HepG2 (cell line): ENCODE measurements at regions not wholly inside any gene's neighbourhood (a gene's known extent, or its start where the extent isn't known, plus 50 kb on each side); places are given as distances from the start of the nearest gene placed in this dataset.

Experiments
- ATAC-seq: fragments of 200-7000 bp; cut with Tn5 transposase; 3 replicates; pipeline ENCODE4 v1.9.1; 2020; ENCODE audit warnings: mild to moderate bottlenecking, moderate library complexity
- BruUV-seq: library from RNA; stranded (reverse); fragments of 400-500 nt; replicated peaks from 2 replicates; lab custom pipeline; 2021; lab: Mats Ljungman, UMichigan
- CTCF ChIA-PET: fragments of 300-600 bp; formaldehyde crosslinking; extraction: SDS; loops from one replicate; lab custom pipeline; 2021; ENCODE audit warnings: low total read pairs, inconsistent platforms, low intra/inter-chr PET ratio; lab: Yijun Ruan, JAX
- POLR2A ChIA-PET: fragments of 350-600 bp; sonication (Branson Sonifier 250); formaldehyde crosslinking; loops from one replicate; lab custom pipeline; 2020; ENCODE audit warnings: antibody characterized with exemption, inconsistent platforms; lab: Yijun Ruan, JAX
- DNase-seq: peaks from one replicate; pipeline ENCODE4 v3.0.0-alpha.2; 2015; ENCODE audit warnings: low spot score
- FAIRE-seq: peaks from 3 replicates; lab custom pipeline; 2011; peaks lifted over from hg19 to GRCh38; lab: Jason Lieb, UNC
- H2AFZ ChIP-seq: one replicate; pipeline ENCODE4 v1.6.1; 2011; ENCODE audit warnings: low read length, inconsistent platforms
- H3K27ac ChIP-seq: fragments of 300-600 bp; 3 replicates; pipeline ENCODE4 v1.8.0; 2011; ENCODE audit warnings: mixed run types, mild to moderate bottlenecking, mixed read lengths, low read length, inconsistent platforms; ENCODE audit not compliant: insufficient read depth; ENCODE audit errors: extremely low read length
- H3K27me3 ChIP-seq, 2 experiments: fragments of 200-600 bp in 1 of 2; 2 replicates in 1 of 2; 3 replicates in 1 of 2; pipeline versions ENCODE4 v1.6.0 to v1.8.0; 2011; ENCODE audit warnings: low read length in 2 of 2, mild to moderate bottlenecking in 2 of 2, moderate library complexity in 2 of 2, inconsistent platforms in 1 of 2; ENCODE audit not compliant: insufficient read depth in 2 of 2, control insufficient read depth in 1 of 2
- H3K36me3 ChIP-seq, 2 experiments: fragments of 200-600 bp in 1 of 2; replicated peaks in 1 of 2; 2 replicates in 1 of 2; 3 replicates in 1 of 2; pipeline versions ENCODE4 v1.5.1 to v1.8.0; 2011; ENCODE audit warnings: low read length in 2 of 2, inconsistent platforms in 1 of 2; ENCODE audit not compliant: insufficient read depth in 2 of 2, control insufficient read depth in 1 of 2
- H3K4me1 ChIP-seq: 2 replicates; pipeline ENCODE4 v1.5.1; 2012; ENCODE audit warnings: low read length, inconsistent platforms; ENCODE audit not compliant: insufficient read depth
- H3K4me2 ChIP-seq: 2 replicates; pipeline ENCODE4 v1.6.0; 2011; ENCODE audit warnings: low read depth, low read length, inconsistent platforms
- H3K4me3 ChIP-seq, 3 experiments: fragments of 200-600 bp in 1 of 3; sonication (generic), shearing (Covaris generic) in 1 of 3; replicated peaks in 1 of 3; 2 replicates each; pipeline ENCODE4 v1.5.1; 2011 to 2016; ENCODE audit warnings: low read length in 3 of 3, inconsistent platforms in 2 of 3, low read depth in 2 of 3, mild to moderate bottlenecking in 2 of 3, control low read depth in 1 of 3, mixed read lengths in 1 of 3; ENCODE audit not compliant: insufficient read depth in 1 of 3
- H3K79me2 ChIP-seq: one replicate; pipeline ENCODE4 v1.6.1; 2011; ENCODE audit warnings: low read length, inconsistent platforms; ENCODE audit not compliant: insufficient read depth
- H3K9ac ChIP-seq: 2 replicates; pipeline ENCODE4 v1.6.0; 2011; ENCODE audit warnings: mild to moderate bottlenecking, low read depth, low read length, inconsistent platforms; ENCODE audit not compliant: insufficient read depth
- H3K9me3 ChIP-seq: 2 replicates; pipeline ENCODE4 v1.5.1; 2012; ENCODE audit warnings: mild to moderate bottlenecking, low read length
- H4K20me1 ChIP-seq: 2 replicates; pipeline ENCODE4 v1.6.0; 2011; ENCODE audit warnings: inconsistent platforms, mild to moderate bottlenecking, low read length, moderate library complexity; ENCODE audit not compliant: insufficient read depth
- CENPX ChIP-seq: sonication (generic); formaldehyde crosslinking; IDR thresholded peaks from 2 replicates; pipeline ENCODE4 v1.9.0; 2021; ENCODE audit warnings: mild to moderate bottlenecking, missing genetic modification reagents, moderate library complexity
- FOXJ3 ChIP-seq: sonication (generic); formaldehyde crosslinking; IDR thresholded peaks from 2 replicates; pipeline ENCODE4 v1.4.0; 2020; ENCODE audit warnings: missing genetic modification reagents, mild to moderate bottlenecking, borderline replicate concordance
- GTF2F1 ChIP-seq: fragments of 150-350 bp; IDR thresholded peaks from 2 replicates; pipeline ENCODE4 v1.6.1; 2014; ENCODE audit warnings: low read length
- HDAC6 ChIP-seq: fragments of 200-600 bp; sonication (generic); IDR thresholded peaks from 2 replicates; pipeline ENCODE4 v1.7.0; 2017; ENCODE audit warnings: mild to moderate bottlenecking, antibody characterized with exemption, low read length, low read depth
- JUN ChIP-seq: sonication (generic); formaldehyde crosslinking; IDR thresholded peaks from 2 replicates; pipeline ENCODE4 v1.4.0; 2020; ENCODE audit warnings: mild to moderate bottlenecking, missing genetic modification reagents
- MAZ ChIP-seq, 2 experiments: sonication (generic) in 1 of 2; formaldehyde crosslinking in 1 of 2; IDR thresholded peaks; 2 replicates each; pipeline versions ENCODE4 v1.5.0 to v1.6.1; 2012 to 2020; ENCODE audit warnings: low read depth in 2 of 2, mild to moderate bottlenecking in 2 of 2, borderline replicate concordance in 1 of 2, improper control_type of control experiment in 1 of 2, low read length in 1 of 2, missing genetic modification reagents in 1 of 2, moderate library complexity in 1 of 2
- YY1 ChIP-seq: IDR thresholded peaks from 2 replicates; pipeline ENCODE4 v1.6.1; 2011; ENCODE audit warnings: low read length, low read depth, moderate library complexity, mild to moderate bottlenecking; ENCODE audit not compliant: insufficient read depth, insufficient replicate concordance
- ZBTB21 ChIP-seq: sonication (generic); formaldehyde crosslinking; IDR thresholded peaks from 2 replicates; pipeline ENCODE4 v1.4.0; 2020; ENCODE audit warnings: missing genetic modification reagents
- ZBTB34 ChIP-seq: sonication (generic); formaldehyde crosslinking; IDR thresholded peaks from 2 replicates; pipeline ENCODE4 v1.8.0; 2022; ENCODE audit warnings: mild to moderate bottlenecking, missing genetic modification reagents
- ZKSCAN5 ChIP-seq: sonication (generic); formaldehyde crosslinking; IDR thresholded peaks from 2 replicates; pipeline ENCODE4 v1.5.1; 2020; ENCODE audit warnings: mild to moderate bottlenecking, missing genetic modification reagents
- ZNF3 ChIP-seq: IDR thresholded peaks from 2 replicates; pipeline ENCODE4 v1.7.0; 2017; ENCODE audit warnings: inconsistent platforms
- ZNF510 ChIP-seq: sonication (generic); formaldehyde crosslinking; IDR thresholded peaks from 2 replicates; pipeline ENCODE4 v1.4.0; 2020; ENCODE audit warnings: low read depth, mild to moderate bottlenecking, missing genetic modification reagents
- ZNF788 ChIP-seq: sonication (generic); formaldehyde crosslinking; IDR thresholded peaks from 2 replicates; pipeline ENCODE4 v1.5.0; 2020; ENCODE audit warnings: mild to moderate bottlenecking, missing genetic modification reagents, borderline replicate concordance
- ZNF816 ChIP-seq: sonication (generic); formaldehyde crosslinking; IDR thresholded peaks from 2 replicates; pipeline ENCODE4 v1.8.0; 2022; ENCODE audit warnings: missing genetic modification reagents, mild to moderate bottlenecking, borderline replicate concordance
- WGBS: methylation state at CpG from one replicate; pipeline ENCODE4 v1.1.6; 2017; ENCODE audit warnings: low lambda C conversion rate; 5-methylcytosine and 5-hydroxymethylcytosine counted together
- in situ Hi-C: cut with HindIII; loops from 2 replicates; pipeline ENCODE4 v1.10.0; 2017; ENCODE audit warnings: low pct_unique_long_range_greater_than_20kb; ENCODE audit not compliant: extremely low pct_ligation_motif_present
- intact Hi-C: fragments of 100-400 bp; cut with micrococcal nuclease; formaldehyde crosslinking; loops from one replicate; pipeline ENCODE4 v1.10.0; 2022; ENCODE audit not compliant: unreplicated experiment

- no peak for TF ChIP-seq HDAC6
- TF ChIP-seq ZNF3 (CRISPR knock-in tag): no peak
- TF ChIP-seq, all 625 proteins: peak for 0
Observed at GRCh38 chr18:10279471-10279870, 175.0 kb upstream of the APCDD1 start (continued).

- intact Hi-C loops: no loop called here
- no peaks in the 10 kb centered on the region for H3K4me1 ChIP-seq
- POLR2A ChIA-PET: no interaction called here
Observed at GRCh38 chr18:10279905-10280644, 174.4 kb upstream of the APCDD1 start.

More at GRCh38 chr18:10279905-10280644, 174.4 kb upstream of the APCDD1 start:
- no peak for TF ChIP-seq JUN (CRISPR knock-in tag)
- no peak for TF ChIP-seq ZNF788
- TF ChIP-seq ZNF510 (CRISPR knock-in tag): no peak
- TF ChIP-seq FOXJ3: no peak
- no peak for TF ChIP-seq YY1
- TF ChIP-seq GTF2F1: no peak
- TF ChIP-seq ZKSCAN5 (CRISPR knock-in tag): no peak
- TF ChIP-seq ZNF816 (CRISPR knock-in tag): no peak
- TF ChIP-seq ZBTB21 (CRISPR knock-in tag): no peak
- TF ChIP-seq CENPX (CRISPR knock-in tag): no peak
- TF ChIP-seq ZBTB34: no peak
- no peak for TF ChIP-seq MAZ (IDR thresholded peaks at IDR 0.05; ENCODE audit: borderline replicate concordance, low read depth, low read length)
- no peak for TF ChIP-seq MAZ (CRISPR knock-in tag; IDR thresholded peaks at IDR 0.05; ENCODE audit: low read depth)
- CTCF ChIA-PET: no interaction called here
- H3K27me3 ChIP-seq: no peaks in the 10 kb centered on the region; a peak in 3 of 5 replicates
- no peaks in the 10 kb centered on the region for H3K9me3 ChIP-seq
- H4K20me1 ChIP-seq: no peaks in the 10 kb centered on the region
- no peak overlapping the region for H3K4me2 ChIP-seq
- DNase-seq: no peak
- no peaks in the 10 kb centered on the region for H3K79me2 ChIP-seq
- no peak overlapping the region for H3K4me3 ChIP-seq
- in situ Hi-C loops: no loop called here
- no peak overlapping the region for H3K9ac ChIP-seq
- no peak for ATAC-seq
- no TSS peak for BruUV-seq
- no peak overlapping the region for H2AFZ ChIP-seq
- 24% methylated on average over 9 of the region's 9 CpGs for WGBS
- no peak for FAIRE-seq
- H3K27ac ChIP-seq: no peak overlapping the region
- H3K36me3 ChIP-seq: no peaks in the 10 kb centered on the region
